Stomach (tissue), 8 donors: ENCODE measurements at regions not wholly inside any gene's neighbourhood (a gene's known extent, or its start where the extent isn't known, plus 50 kb on each side); places are given as distances from the start of the nearest gene placed in this dataset.

Source experiments
- DNase-seq, 2 donors: peaks; one replicate each; pipeline versions ENCODE4 v3.0.0 to v3.0.0-alpha.2; 2013 to 2019
- H3K27ac ChIP-seq, 5 donors: fragments of 200-600 bp in 4 of 5; sonication (generic) in 4 of 5; one replicate each; pipeline ENCODE4 v1.5.1; 2013 to 2019; ENCODE audit warnings: mild to moderate bottlenecking in 1 of 5, moderate library complexity in 1 of 5
- H3K27me3 ChIP-seq, 3 donors: fragments of 200-600 bp; sonication (generic); one replicate each; pipeline ENCODE4 v1.5.1; 2017 to 2019; ENCODE audit warnings: mixed run types in 1 of 3
- H3K36me3 ChIP-seq, 4 donors: fragments of 200-600 bp; sonication (generic); 1 replicate in 3 of 4; 2 replicates in 1 of 4; pipeline ENCODE4 v1.5.1; 2016 to 2019
- H3K4me1 ChIP-seq, 4 donors: fragments of 200-600 bp; sonication (generic); one replicate each; pipeline ENCODE4 v1.5.1; 2016 to 2019
- H3K4me3 ChIP-seq, 4 donors: fragments of 200-600 bp; sonication (generic) in 3 of 4; one replicate each; pipeline ENCODE4 v1.5.1; 2016 to 2019; ENCODE audit warnings: mild to moderate bottlenecking in 1 of 4
- H3K9me3 ChIP-seq, 4 donors: fragments of 200-600 bp; sonication (generic); one replicate each; pipeline ENCODE4 v1.5.1; 2016 to 2019
- EP300 ChIP-seq: sonication (generic); formaldehyde crosslinking; IDR thresholded peaks from one replicate; pipeline ENCODE4 v1.6.1; 2017; ENCODE audit warnings: antibody characterized with exemption
- POLR2A ChIP-seq, 4 donors: fragments of 450-650 bp; IDR thresholded peaks; one replicate each; pipeline ENCODE4 v1.6.1; 2016; ENCODE audit warnings: antibody characterized with exemption in 4 of 4, control low read depth in 2 of 4, mild to moderate bottlenecking in 1 of 4, moderate library complexity in 1 of 4
- POLR2AphosphoS5 ChIP-seq, 3 donors: sonication (generic); formaldehyde crosslinking; IDR thresholded peaks; one replicate each; pipeline ENCODE4 v1.6.1; 2016; ENCODE audit warnings: antibody characterized with exemption in 3 of 3
- WGBS, 5 donors: extraction: QIAGEN DNeasy Blood & Tissue Kit in 3 of 5; methylation state at CpG; one replicate each; pipeline versions ENCODE4 v1.1.5 to v1.1.7; 2013 to 2018; 5-methylcytosine and 5-hydroxymethylcytosine counted together
- intact Hi-C: fragments of 100-400 bp; cut with DNase I; formaldehyde crosslinking; loops from one replicate; pipeline ENCODE4 v1.15.1; 2023; ENCODE audit warnings: low total_unique reads
- TF ChIP-seq, protein P1 (sequence below), 7 experiments: fragments of 450-650 bp in 4 of 7; fragments of 200-600 bp in 3 of 7; sonication (generic) in 3 of 7; IDR thresholded peaks; one replicate each; pipeline ENCODE4 v1.5.1; 2016 to 2019; ENCODE audit warnings: antibody characterized with exemption in 7 of 7, control low read depth in 2 of 7, mild to moderate bottlenecking in 1 of 7
- donor health status: healthy with polysubstance abuse.
- donor health status: Bipolar disorder and iron deficiency.
- donor health status: healthy.

DNA sequence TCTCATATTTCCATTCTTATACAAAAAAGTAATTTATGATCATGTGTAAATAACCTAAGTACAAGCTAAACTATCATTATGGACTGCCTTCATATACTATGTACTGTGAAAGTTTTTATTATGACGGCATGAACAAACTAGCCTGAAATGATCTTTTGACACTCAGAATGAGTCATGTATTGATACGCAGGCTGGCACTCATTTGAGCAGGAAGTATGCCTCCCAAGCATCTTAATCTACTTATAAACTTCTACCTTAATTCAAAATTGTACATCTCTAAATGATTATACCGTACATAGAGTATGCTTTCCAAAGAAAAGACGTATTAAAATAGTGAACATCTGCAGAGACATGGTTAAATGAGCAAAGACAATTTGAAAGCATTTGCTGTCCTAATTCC lies 207.1 kb upstream of the SPOPL start:
- H3K27me3 ChIP-seq = no peaks in the 10 kb centered on the region
- no peaks in the 10 kb centered on the region for H3K36me3 ChIP-seq
- no peak for DNase-seq
- no peak overlapping the region for H3K4me3 ChIP-seq
- WGBS, 5 donors = 65 to 79% (median 73%) methylated on average over 4 of the region's 4 CpGs
- intact Hi-C loops = no loop called here
- H3K4me1 ChIP-seq = no peaks in the 10 kb centered on the region
- no peak overlapping the region for H3K27ac ChIP-seq
- TF ChIP-seq POLR2AphosphoS5 (IDR thresholded peaks at IDR 0.05) = no peak
- no peaks in the 10 kb centered on the region for H3K9me3 ChIP-seq

DNA sequence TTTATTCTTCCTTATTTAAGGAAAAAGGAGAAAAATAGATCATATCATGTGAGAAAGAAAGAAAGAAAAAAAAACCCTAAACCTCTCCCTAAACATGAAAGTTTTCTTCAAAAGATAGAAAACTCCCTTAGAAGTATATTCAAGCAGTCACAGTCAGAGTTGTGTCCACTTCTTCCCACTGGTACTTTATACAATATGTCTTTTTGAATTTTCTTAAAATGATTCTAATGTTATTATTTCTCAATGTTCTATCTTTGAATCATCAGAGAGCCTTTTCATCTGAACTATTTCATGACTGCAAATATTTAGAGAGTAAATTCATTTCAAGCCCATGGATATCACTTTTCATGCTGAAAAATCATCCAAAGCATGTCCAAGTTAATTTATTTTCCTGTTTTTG lies 205.2 kb upstream of the SPOPL start:
- no peak overlapping the region for H3K27ac ChIP-seq
- no peaks in the 10 kb centered on the region for H3K27me3 ChIP-seq
- TF ChIP-seq POLR2AphosphoS5 (IDR thresholded peaks at IDR 0.05) (no peak), POLR2A (IDR thresholded peaks at IDR 0.05) (no peak), EP300 (no peak)
- TF ChIP-seq, protein P1, sequence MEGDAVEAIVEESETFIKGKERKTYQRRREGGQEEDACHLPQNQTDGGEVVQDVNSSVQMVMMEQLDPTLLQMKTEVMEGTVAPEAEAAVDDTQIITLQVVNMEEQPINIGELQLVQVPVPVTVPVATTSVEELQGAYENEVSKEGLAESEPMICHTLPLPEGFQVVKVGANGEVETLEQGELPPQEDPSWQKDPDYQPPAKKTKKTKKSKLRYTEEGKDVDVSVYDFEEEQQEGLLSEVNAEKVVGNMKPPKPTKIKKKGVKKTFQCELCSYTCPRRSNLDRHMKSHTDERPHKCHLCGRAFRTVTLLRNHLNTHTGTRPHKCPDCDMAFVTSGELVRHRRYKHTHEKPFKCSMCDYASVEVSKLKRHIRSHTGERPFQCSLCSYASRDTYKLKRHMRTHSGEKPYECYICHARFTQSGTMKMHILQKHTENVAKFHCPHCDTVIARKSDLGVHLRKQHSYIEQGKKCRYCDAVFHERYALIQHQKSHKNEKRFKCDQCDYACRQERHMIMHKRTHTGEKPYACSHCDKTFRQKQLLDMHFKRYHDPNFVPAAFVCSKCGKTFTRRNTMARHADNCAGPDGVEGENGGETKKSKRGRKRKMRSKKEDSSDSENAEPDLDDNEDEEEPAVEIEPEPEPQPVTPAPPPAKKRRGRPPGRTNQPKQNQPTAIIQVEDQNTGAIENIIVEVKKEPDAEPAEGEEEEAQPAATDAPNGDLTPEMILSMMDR (IDR thresholded peaks at IDR 0.05) = no peak
- H3K36me3 ChIP-seq = no peaks in the 10 kb centered on the region
- DNase-seq = no peak
- H3K4me3 ChIP-seq = no peak overlapping the region
- H3K9me3 ChIP-seq = no peaks in the 10 kb centered on the region
- intact Hi-C loops = no loop called here
- no peaks in the 10 kb centered on the region for H3K4me1 ChIP-seq

DNA sequence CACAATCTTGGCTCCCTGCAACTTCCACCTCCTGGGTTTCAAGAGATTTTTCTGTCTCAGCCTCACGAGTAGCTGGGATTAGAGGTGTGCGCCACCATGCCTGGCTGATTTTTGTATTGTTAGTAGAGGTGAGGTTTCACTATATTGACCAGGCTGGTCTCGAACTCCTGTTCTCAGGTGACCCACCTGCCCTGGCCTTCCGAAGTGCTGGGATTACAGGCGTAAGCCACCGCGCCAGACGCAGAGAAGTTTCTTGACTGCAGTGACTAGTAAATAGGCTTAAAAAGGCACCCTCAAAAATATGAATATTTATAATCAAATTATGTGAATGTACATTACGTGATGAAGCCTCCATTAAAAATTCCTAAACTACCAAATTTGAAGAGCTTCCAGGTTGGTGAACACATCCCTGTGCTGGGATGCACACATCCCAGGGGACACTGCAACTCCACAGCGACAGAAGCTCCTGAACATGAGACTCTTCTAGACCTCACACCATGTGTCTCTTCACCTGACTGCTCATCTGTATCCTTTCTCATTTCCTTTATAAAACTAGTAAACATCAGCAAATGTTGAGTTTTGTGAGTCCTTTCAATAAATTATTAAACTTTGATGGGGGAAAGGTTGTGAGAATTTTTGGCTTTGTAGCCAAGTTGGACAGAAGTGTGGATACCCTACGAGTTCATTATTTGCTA lies 203.3 kb upstream of the SPOPL start:
- Histone ChIP-seq H3K36me3 (no peaks in the 10 kb centered on the region), H3K4me1 (no peaks in the 10 kb centered on the region), H3K4me3 (no peak overlapping the region), H3K27ac (no peak overlapping the region), H3K27me3 (no peaks in the 10 kb centered on the region), H3K9me3 (no peaks in the 10 kb centered on the region)
- 95 to 99% (median 96%) methylated on average over 11 of the region's 11 CpGs for WGBS, 5 donors
- intact Hi-C loops = no loop called here
- DNase-seq = no peak
- no peak for TF ChIP-seq POLR2A (IDR thresholded peaks at IDR 0.05)
- TF ChIP-seq, protein P1 (IDR thresholded peaks at IDR 0.05) = no peak
- TF ChIP-seq EP300 = no peak
- TF ChIP-seq POLR2AphosphoS5 (IDR thresholded peaks at IDR 0.05) = no peak

DNA sequence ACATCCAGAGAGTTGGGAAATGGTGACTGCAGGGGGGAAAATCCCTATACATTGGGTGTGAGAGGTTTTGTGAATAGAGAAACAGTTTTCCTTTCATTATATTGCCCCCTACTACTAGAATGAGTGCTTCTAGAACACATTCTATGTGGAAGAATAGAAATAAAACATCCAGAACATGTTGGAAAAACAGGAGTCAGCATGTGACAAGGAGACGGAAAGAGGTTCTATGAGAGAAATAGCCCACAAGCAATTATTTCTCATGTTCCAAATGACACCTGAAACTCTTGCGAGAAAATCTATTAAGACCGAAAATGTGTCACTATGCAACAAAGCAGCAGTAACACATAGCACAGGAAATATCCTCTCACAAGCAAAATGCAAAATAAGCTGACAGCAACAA lies 202.7 kb upstream of the SPOPL start:
- intact Hi-C loops = no loop called here
- no peak for DNase-seq
- Histone ChIP-seq H3K27ac (no peak overlapping the region), H3K4me1 (no peaks in the 10 kb centered on the region), H3K9me3 (no peaks in the 10 kb centered on the region), H3K27me3 (no peaks in the 10 kb centered on the region), H3K36me3 (no peaks in the 10 kb centered on the region), H3K4me3 (no peak overlapping the region)
- WGBS, 5 donors = 90 to 99% (median 95%) methylated on average over 3 of the region's 3 CpGs
- no peak for TF ChIP-seq POLR2AphosphoS5 (IDR thresholded peaks at IDR 0.05)
- no peak for TF ChIP-seq POLR2A (IDR thresholded peaks at IDR 0.05)
- TF ChIP-seq EP300 = no peak
- TF ChIP-seq, protein P1 (IDR thresholded peaks at IDR 0.05) = no peak

DNA sequence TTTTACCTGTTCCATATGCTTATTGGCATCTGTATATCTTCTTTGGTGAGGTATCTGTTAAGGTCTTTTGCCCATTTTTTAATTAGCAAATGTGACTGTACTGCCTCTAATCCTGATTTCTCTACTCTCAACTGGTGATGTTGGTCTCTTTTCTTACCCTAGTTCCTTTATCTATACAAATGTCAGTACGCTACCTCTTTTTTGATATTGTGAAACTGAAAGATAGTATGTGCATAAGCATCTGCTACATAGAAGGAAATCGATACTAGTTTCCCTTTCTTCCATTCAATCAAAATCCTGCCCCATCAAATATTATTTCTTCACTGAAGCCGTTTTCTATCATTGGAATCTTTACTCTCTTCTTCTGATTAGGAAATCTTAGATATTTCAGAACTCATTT lies 194.9 kb upstream of the SPOPL start:
- H3K27ac ChIP-seq = no peak overlapping the region
- no peaks in the 10 kb centered on the region for H3K36me3 ChIP-seq
- DNase-seq = no peak
- H3K9me3 ChIP-seq = no peaks in the 10 kb centered on the region
- WGBS, 5 donors = 85 to 92% (median 91%) methylated on average over 3 of the region's 3 CpGs
- intact Hi-C loops = no loop called here
- H3K27me3 ChIP-seq = no peaks in the 10 kb centered on the region
- no peak overlapping the region for H3K4me3 ChIP-seq
- TF ChIP-seq POLR2A (IDR thresholded peaks at IDR 0.05) = no peak
- TF ChIP-seq POLR2AphosphoS5 (IDR thresholded peaks at IDR 0.05) = no peak
- no peak for TF ChIP-seq EP300
- TF ChIP-seq, protein P1 (IDR thresholded peaks at IDR 0.05) = no peak
- no peaks in the 10 kb centered on the region for H3K4me1 ChIP-seq
